ENCODE measurements at regions not wholly inside any gene's neighbourhood (a gene's known extent, or its start where the extent isn't known, plus 50 kb on each side); places are given as distances from the start of the nearest gene placed in this dataset.
"Not testable (repeated sequence)": the region's sequence is repeated elsewhere in the genome, so short reads cannot be mapped to it uniquely, and the experiment has no call there.

DNA sequence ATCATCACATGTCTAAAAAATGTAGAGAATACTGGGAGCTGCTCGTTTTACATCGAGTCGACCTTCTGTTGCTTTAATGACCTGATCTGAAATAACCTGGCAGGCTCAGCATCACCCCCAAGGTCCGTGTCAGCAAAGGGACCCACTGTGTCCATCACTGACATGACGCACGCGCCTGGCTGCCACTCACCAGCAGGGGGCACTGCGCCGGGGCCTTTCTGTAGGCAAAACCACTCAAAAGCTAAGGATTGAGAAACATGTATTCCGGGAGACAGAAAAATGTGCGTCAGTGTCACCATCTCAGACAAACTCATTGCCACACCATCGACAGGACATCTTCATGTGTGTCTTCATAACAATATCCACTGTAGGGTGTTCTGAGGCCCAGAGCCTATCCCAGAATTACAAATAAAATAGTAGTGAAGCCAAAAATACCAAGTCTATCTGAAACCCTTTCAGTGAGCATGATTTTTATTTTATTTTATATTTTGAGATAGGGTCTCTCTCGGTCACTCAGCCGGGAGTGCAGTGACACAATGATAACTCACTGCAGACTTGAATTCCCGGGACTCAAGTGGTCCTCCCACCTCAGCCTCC lies 130.3 kb upstream of the LSM14A start:
- peak; percentile 74 to 79 for DNase-seq

DNA sequence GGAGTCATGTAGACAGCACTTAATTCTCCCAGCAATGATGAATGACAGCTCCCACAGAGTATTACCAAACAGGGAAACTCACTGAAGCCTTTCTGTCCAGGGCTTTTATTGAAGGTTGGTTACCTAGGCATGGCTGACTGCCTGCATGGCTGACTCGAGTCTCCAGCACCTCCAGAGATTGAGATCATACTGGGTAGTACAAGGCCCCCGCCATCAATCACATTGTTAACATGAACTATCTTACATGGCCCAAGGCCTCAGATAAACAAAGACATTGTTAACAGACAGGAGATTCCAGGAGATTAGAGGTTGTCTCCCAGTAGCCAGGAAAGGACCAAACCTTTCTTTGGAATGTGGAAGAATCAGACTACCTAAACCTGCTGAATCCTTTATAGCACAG lies 128.3 kb upstream of the LSM14A start:
- DNase-seq = no peak

DNA sequence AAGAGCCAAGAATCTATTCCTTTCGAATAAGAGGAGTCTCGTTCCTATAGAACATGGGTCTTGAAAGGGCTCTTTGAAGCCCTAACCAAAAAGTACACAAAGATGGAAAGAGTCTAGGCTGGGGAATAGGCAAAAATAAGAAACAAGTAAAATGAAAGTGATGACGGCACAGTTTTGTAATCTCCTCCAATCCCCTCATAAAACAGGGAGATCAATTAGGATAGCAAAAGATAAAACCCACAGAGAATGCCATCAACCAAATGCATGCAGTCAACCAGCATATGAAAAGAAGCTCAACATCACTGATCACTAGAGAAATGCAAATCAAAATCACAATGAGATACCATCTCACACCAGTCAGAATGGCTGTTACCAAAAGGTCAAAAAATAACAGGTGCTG lies 122.4 kb upstream of the LSM14A start:
- DNase-seq = no peak

DNA sequence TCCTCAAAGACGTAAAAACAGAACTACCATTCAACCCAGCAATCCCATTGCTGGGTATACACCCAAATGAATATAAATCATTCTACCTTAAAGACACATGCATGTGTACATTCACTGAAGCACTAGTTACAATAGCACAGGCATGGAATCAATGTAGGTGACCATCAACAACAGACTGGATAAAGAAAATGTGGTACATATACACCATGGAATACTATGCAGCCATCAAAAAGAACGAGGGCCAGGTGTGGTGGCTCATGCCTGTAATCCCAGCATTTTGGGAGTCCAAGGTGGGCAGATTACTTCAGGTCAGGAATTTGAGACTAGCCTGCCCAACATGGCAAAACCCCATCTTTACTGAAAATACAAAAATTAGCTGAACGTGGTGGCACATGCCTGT lies 121.9 kb upstream of the LSM14A start:
- DNase-seq = not testable (repeated sequence)

DNA sequence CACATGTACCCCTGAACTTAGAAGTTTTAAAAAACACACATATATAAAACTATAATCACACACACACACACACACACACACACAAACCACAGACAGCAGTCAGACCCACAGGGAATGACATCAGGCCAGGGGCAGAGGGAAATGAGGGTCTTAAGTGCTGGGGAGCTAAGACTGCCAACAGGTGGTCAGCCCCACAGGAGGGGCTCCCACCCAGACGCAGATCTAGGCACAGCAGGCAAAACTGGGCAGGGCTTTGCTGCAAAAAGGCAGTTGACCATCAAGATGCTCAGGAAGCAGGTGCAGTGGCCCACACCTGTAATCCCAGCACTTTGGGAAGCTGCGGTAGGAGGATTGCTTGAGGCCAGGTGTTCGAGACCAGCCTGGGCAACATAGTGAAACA lies 121.0 kb upstream of the LSM14A start:
- no peak for DNase-seq

DNA sequence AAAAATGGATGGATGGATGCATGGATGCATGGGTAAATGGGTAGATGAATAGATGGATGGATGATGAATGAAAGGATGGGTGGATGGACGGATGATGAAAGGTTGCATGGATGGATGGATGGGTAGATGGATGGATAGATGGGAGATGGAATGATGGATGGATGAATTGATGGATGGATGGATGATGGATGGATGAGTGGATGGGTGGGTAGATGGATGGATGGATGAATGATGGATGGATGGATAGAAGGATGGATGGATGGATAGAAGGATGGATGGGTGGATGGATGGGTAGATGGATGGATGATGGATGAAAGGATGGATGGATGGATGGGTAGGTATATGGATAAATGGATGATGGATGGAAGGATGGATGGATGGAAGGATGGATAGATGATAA lies 115.1 kb upstream of the LSM14A start:
- DNase-seq = no peak

DNA sequence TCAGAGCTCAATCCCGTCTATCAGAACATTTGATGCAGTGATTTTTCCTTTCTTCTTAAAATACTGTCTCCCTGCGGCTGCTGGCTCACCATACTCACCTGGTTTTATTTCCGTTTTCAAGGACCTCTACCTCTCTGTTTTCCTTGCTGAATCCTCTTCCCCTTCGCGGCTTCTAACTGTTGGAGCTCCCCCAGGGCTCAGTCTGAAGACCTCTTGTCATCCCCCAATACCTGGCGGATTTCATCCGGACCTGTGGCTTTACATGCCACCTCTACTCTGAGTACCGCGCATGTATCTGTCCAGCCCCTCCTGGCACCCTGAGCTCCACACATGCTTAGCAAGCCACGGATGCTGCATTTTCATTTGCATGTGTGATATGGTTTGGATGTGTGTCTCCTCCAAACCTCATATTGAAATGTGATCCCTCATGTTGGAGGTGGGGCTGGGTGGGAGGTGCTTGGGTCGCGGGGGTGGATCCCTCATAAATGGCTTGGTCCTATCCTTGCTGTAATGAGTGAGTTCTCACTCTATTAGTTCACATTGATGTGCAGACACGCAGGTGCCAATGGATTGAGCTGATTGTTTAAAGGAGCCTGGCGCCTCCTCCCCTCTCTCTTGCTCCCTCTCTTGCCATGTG lies 106.2 kb upstream of the LSM14A start:
- DNase-seq = no peak

DNA sequence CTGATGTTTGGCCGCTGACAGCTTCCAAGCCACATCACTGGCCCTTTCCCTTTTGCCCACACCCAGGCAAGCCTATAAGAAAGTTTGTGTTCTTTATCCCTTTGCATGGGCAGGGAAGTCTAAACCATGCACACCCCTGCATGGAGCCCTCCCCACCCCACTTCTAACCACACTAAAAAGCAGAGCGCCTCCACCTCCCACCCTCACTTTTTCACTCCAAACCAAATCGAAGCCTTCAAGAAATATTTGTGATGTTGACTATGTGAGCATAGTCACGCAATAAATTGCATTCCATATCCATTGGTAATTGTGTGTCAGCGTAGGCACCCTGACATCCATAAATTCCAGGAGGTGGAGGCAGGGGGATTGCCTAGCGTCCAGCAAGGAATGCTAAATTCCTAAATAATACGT lies 104.4 kb upstream of the LSM14A start:
- DNase-seq = no peak

DNA sequence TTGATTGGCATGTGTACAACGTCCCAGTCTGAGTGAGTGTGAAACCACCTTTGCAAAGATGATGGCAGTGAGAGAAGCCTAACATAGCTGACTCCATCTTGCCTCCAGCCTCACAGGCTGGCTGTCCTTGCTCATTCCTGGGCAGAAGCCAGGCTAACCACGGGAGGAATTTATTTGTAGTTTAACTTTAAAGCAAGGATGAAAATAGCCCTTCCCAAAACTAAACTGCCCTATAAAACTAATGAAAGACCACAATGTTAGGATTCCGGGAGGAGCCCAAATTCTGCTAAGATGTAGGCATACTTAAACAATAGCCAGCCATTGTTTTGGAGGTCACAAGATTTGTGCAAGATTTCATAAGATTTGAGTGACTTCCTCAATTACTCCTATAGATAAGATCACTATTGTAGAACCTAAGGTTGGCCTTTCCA lies 96.6 kb upstream of the LSM14A start:
- peak; percentile 8 to 36 for DNase-seq

DNA sequence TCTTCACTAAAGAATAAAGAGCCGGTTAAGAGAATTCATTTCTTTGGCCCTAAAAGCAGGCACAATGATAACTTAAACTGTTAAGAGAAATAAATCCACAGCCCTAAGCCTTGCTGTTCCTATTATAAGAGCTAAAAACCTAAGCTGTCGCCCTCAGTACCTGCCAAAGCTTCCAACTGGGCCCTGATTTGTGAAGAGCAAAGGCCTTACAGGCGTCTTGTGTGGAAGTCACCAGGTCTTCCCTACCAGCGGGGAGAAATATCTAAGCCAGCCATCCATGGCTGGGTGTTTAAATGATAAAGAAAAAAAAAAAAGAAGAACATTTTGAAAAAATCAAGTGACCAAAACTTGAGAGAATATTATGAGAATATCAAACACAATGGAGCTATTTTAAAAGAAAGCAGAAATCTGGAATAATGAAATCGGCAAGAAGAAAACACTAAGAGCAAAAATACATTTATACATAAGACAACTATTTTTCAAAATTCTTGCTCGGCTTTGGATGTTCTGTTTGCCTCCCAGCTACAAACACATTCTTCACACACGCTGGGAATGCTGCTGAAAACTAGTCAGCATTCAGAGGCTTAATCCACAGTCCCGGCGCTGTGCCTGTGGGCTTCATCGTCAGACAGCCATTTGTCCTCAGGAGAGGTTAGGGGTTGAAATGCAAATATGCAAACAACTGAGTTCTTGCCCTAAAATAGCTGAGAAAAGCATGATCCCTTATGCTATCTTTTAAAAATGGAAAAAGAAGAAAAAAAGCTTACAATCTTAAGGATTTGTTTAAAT lies 89.8 kb upstream of the LSM14A start:
- DNase-seq = no peak

DNA sequence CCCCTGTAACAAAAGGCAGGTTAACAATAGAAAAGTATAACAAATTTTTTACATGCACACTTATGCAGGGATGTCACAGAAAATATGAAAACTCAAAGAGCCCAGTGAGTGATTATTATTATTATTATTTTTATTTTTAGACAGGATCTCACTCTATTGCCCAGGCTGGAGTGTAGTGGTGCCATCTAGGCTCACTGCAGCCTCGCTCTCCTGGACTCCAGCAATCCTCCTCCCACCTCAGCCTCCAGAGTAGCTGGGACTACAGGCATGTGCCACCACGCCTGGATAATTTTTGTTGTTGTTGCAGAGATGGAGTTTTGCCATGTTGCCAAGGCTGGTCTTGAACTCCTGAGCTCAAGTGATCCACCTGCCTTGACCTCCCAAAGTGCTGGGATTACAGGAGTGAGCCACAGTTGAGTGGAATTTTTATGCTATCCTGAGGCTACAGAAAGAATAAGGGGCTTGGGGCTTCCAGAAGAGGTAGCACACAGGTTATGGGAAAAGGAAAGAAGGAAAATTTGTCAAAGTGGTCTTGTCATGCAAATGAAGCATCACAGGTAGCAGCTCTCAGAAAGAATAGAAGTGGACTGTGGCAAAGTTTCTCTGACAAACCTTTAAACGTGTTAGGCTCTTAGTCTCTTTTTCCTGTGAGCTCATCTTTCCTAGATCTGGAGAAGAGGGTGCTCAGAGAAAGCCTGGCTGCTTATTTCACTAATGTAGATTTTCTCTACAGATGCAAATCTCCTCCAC lies 87.7 kb upstream of the LSM14A start:
- DNase-seq = no peak

DNA sequence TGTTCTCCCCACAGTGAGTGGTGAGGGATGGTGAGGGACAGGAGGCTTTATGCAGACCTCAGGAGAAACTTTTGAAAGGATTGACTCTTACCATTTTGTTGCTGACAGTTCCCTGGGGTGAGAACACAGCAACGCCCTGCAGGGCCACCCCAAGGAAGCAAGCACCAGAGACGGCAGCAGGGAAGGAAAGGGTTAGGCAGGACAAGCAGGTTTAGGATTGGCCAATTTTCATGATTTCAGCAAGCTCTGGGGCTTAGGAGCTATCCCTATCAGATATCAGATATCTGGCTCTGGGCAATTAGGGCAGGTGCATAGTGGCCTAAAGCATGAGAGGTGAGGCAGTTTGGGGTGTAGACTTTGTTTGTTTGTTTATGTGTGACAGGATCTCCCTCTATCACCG lies 87.0 kb upstream of the LSM14A start:
- DNase-seq = no peak

DNA sequence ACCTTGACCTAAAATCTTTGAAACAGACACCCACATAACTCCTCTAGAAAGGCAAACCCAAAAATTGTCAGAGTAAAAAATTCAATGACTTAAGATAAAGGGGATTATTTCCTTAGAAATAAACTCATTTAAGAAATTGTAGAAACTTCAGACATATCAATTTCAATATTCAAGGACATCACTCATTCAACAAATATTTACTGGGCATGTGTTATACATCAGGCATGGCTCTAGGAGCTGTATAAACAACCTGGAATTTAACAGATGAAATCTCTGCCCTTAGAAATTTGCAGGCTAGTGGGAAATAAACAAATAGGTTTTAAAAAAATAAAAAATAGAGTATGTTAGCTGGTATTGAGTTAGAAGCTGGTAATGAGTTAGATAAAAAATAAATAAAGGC lies 84.0 kb upstream of the LSM14A start:
- no peak for DNase-seq

DNA sequence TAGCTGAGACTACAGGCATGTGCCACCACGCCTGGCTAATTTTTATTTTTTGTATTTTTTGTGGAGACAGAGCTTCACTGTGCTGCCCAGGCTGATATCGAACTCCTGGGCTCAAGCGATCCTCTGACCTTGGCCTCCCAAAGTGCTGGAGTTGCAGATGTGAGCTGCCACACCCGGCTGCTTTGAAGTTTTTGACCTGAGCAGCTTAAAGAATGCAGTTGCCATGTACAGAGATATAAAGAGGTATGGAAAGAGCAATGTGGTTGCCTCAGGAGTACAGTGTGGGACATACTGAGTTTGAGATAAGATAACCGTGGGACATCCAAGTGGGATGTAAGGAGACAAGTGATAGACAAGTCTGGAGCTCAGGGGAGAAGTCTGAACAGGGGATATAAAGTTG lies 82.7 kb upstream of the LSM14A start:
- no peak for DNase-seq

DNA sequence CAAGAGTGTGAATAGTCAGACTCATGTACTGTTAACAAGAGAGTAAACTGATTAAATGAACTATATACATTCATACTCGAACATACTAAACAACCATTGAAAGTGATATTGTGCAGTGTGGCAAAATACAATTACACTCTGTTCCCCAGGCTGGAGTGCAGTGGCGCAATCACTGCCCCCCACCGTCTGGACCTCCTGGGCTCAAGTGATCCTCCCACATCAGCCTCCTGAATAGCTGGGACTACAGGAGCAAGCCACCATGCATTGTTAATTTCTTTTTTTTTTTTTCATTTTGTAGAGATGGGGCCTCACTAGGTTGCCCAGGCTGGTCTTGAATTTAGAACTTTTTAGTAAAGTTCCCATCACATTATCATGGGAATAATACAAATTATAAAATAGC lies 77.3 kb upstream of the LSM14A start:
- no peak for DNase-seq

DNA sequence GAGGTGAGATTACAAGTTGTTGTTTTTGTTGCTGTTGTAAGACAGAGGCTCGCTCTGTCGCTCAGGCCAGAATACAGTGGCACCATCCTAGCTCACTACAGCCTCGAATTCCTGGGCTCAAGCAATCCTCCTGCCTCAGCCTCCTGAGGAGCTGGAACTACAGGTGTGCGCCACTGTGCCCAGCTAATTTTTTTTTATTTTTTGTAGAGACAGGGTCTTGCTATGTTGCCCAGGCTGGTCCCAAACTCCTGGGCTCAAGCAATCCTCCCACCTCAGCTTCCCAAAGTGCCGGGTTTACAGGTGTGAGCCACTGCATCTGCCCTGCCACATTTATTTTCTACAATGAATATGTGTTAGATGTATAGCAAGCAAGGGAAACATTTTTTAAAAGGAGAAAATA lies 76.9 kb upstream of the LSM14A start:
- DNase-seq = not testable (repeated sequence)

DNA sequence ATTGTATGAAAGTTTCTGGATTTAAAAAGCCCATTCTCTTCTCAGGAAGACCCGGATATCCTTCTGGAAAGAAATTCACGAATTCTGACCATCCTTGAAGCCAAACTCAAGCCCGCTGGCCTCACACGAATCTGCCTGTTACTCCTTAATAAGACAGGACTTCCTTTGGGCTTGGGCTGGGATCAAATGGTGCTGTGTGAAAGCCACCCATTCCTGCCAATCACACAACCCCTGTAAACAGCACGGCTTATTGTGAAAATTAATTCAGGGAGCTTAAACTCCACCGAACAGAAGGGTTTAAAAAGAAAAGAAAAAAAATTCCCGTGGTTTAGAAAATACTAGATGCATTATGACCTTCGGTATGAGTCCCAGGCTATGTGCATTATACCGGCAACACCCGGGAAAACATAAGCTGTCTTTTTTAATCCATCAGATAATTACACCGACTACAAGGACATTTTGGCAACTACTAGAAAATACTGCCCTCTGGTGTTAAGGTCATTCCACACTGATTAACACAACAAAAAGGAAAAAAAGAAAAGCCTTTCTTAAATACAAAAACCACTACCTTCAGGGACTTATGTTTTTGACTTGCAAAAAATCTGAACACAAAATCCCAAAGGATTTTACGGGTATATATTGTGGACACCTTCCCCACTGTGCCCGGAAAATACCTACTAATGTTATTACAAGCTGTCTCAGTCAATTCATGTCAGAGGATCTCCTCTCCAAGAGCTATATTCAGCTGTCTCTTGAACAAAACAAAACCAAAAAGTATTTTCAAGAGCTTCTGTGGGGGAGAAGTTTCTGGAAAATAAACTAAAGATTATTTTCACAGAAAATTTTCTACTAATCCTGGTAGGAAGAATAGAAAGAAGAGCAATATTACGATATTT lies 76.0 kb upstream of the LSM14A start:
- DNase-seq = peak; percentile 44 to 61

DNA sequence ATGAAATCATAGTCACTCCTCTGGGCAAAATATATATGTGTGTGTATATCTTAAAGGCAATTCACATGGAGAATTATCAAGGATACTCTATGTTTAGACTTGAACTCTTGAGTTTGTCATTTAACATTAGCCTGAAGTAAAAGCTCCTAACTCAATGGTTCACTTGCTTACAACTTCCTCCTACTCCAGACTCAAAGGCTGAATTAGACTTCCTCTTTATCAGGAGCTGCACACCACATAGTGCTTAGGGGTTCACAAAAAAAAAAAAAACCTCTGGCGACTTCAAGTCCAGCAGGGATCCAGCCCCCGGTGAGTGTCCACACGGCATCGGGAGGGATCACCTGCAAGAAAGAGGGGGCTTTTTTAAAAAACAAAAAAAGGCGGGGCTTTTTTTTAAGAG lies 68.2 kb upstream of the LSM14A start:
- peak; percentile 39 to 55 for DNase-seq

DNA sequence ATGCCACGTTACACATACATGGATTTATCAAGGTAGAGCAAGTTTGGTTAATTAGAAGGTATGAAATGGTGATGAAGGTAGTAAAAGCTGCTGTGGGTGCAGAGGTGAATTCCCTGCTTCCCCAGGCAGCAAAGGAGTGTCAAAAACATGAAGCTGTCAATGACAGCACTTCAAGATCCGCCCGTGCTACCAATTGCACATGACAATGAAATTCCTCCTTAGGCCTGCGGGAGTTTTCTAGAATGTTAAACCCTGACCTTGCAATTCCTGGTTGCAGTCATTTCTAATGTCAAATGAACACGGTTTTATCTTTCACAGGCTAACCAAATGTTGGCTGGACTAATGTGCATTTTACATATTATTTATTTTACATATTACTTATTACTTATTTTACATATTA lies 67.7 kb upstream of the LSM14A start:
- DNase-seq = peak; percentile 2 to 15

DNA sequence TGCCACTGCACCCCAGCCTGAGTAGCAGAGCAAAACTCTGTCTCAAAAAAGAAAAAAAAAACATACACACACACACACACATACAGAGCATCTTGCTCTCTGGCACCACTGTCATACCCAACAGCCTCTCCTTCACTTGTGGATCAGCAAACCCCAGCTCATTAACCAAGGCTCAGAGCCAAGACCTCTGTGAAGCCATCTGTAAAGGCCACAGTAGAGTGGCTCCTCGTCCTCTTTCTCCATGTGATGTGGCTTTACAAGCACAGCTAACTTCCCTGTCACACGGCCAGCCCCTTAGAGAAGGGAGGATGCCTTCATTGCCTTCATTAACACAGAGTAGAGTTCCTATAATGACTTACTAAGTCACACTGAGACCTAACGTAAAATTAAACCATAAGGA lies 62.7 kb upstream of the LSM14A start:
- no peak for DNase-seq

DNA sequence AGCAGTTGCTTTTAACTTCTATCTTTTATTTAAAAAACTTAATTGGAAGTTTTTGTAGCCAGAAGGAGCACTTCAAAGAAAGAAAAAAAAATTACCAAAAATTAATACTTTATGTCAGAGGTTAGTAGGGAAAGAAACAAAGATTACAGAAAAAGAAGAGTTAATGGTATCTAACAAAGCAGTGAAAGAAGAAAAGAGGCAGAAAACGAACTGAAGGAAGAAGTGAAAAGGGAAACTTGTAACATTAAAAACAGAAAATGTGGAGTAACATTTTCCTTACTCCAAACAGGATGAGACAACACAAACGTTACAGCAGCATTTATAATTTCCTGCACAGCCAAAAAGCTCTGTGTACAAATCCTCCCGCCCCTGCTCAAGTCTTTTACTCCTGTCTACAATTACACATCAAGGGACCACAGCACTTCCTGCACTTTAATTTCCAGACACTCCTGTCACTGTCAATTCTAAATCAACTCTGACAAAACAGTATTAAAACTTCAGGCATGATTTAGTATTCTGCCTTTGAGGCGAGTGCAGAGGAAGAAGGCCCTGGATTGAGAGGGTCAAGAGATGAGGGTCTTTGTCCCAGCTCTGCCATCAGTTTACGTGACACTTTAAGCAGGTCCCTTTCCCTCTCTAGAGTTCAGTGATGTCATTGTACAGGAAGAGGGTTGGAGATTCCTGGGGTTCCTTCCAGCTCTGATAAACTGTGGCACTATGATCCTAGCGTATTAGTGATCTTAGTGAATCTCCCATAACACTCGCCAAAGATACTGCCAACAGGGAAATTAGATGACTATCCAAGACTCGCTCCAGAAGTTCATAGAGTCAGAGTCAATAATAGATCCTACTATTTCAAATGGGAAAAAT lies 53.2 kb upstream of the LSM14A start:
- DNase-seq = no peak
